Suppressor macrophage treated with lipopolysaccharide for 1 hour (primary cell): ENCODE measurements at regions not wholly inside any gene's neighbourhood (a gene's known extent, or its start where the extent isn't known, plus 50 kb on each side); places are given as distances from the start of the nearest gene placed in this dataset.
A peak's percentile ranks its signal among the peaks of the same experiment; 100 is the strongest.
"Not testable (repeated sequence)": the region's sequence is repeated elsewhere in the genome, so short reads cannot be mapped to it uniquely, and the experiment has no call there.

Experiments used
- DNase-seq, 3 donors: peaks; one replicate each; pipeline ENCODE4 v3.0.0-alpha.2; 2020 to 2022

DNA sequence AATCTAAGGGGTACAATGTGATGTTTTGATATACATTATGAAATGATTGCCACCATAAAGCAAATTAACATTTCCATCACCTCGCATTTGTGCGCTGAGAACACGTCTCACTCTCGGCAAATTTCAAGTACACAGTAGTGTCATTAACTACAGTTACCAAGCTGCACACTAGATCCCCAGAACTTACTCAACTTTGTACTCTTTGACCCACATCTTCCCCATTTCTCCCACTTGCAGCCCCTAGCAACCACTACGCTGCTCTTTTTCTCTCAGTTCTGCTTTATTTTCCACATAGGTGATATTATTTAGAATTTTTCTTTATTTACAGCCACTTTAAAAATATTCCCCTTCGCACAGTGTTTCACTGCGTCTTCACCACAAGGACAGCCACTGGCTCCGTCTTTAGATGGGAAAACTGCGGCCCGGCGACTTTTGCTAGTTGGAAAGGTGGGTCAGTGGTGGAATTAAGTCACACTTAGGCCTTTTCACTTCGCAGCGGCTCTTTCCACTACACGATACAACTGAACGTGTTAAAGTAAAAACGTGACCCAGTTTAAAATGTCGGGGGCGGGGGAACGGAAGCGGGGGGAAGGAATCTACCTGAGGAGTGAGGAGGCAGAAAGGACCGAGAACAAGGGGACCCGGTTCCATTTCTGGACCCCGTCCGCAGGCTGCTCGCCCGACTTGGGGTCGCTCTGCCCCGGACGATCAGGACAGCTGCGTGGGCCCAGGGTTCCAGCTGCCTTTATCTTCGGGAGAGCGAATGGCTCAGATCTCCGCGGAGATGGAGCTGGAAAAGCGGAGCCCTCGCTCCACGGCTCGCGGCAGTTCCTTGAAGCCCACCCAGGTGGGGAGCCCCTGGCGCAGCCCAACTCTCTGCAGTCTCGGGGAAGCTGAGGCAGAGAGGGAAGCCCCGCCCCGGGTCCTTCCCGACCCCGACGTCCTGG lies 486.1 kb downstream of the UQCRFS1 start:
- DNase-seq: no peak

GRCh38 chr19:28718909-28719308 lies 494.0 kb downstream of the UQCRFS1 start:
- no peak for DNase-seq

- no peak for DNase-seq
Measured at GRCh38 chr19:28715157-28715556, 497.8 kb downstream of the UQCRFS1 start.

DNA sequence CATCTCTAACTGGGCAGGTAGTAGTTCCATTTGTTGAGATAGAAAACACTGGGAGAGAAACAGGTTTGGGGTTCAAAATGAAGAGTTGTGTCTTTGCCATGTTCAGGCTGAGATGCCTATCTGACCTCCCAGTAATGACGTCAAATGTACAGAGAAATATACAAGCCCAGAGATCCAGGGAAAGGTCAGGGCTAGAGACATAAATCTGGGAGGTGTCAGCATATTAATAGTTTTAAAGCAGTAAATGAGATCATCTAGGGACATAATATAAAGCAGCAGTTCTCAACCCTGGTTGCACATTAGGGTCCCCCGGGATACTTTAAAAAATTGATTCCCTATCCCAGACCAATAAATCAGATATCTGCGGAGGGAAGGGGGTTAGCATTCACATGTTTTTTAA lies 501.5 kb downstream of the UQCRFS1 start:
- no peak for DNase-seq

DNA sequence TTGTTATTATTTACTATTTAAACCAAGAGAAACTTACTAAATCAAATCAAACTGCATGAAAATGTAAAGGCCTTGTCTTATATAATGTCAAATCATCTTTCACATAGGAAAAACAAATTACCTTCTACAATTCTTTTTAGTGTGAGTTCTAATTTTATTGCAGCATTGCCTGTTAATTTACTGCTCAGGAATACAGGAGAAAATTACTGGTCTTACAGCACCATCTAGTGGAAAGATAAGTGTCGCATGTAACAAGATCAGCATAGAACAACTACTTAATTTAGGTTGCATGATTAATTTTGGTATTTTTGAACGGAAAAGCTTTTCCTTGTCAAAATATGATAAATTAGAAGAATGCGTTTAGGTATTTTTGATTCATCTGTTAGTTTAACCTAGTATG lies 502.7 kb downstream of the UQCRFS1 start:
- DNase-seq: peak; percentile 59 to 85 (median 80)

DNA sequence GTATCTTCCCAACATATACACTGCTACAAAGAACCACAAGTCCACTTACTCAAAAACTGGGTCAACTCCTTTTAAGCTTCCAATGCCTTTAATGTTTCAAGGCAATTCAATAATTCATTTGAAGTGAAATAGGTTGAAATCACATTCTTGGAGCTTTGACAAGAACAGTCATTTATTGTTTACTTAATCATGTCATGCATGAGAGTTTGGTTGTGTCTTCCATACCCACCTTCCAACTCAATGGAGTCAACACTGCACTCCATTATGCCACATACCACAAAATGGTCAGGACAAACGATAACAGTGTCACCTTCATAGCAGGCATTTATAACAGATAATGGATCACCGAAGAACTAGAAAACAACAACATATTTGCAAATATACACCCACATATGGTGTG lies 506.3 kb downstream of the UQCRFS1 start:
- no peak for DNase-seq

DNA sequence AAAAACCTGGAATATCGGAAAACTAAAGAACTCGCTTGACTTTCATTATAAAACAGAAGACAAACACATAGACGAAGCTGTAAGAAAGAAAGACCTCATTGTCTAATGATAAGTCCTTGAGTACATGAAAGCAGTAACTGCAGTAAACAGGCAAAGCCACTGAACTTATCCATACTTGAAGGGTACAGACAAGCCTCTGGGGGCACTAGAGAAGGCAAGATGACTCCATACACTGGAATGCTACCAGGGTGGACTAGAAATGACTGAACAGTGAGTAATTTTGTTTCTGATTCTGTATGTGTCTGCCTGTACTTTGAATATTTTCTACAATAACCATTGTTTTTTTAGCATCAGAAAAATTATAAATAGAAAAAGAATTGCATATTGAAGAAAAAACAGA lies 507.9 kb downstream of the UQCRFS1 start:
- DNase-seq: no peak

DNA sequence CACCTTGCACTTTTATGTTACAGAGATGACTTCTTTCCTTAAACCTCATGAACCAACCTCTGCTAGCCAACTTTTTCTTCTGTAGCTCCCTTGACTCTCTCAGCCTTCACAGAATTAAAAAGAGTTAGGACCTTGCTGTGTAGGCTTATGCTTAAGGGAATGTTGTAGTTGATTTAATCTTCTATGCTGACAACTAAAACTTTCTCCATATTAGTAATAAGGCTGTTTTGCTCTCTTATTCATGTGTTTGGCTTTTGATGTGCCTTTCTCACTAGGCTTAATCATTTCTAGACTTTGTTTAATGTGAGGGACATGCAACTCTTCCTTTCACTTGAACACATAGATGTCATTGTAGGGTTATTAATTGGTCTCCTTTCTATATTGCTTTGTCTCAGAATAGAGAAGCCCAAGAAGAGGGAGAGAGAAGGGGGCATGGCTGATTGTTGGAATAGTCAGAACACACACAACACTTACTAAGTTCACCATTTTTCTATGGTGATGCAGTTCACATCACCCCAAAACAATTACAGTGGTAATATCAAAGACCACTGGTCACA lies 509.5 kb downstream of the UQCRFS1 start:
- DNase-seq: no peak

GRCh38 chr19:28701491-28701890 lies 511.5 kb downstream of the UQCRFS1 start:
- no peak for DNase-seq

DNA sequence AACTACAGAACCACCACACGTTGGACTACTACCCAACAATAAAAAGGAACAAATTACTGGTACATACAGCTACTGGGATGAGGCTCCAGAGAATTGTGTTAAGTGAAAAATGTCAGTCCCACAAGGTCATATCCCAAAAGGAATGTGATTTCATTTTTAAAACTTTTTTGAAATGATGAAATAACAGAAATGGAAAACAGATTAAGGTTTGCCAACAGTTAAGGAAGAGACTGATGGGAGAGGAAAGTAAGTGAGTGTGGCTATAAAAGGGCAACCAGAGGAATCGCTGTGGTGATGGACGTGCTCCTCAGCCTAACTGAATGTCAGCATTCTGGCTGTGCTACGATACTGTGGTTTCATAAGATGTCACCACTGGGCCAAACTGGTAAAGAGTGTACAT lies 512.8 kb downstream of the UQCRFS1 start:
- DNase-seq: no peak

- no peak for DNase-seq
Measured at GRCh38 chr19:28697308-28697707, 515.6 kb downstream of the UQCRFS1 start.

DNA sequence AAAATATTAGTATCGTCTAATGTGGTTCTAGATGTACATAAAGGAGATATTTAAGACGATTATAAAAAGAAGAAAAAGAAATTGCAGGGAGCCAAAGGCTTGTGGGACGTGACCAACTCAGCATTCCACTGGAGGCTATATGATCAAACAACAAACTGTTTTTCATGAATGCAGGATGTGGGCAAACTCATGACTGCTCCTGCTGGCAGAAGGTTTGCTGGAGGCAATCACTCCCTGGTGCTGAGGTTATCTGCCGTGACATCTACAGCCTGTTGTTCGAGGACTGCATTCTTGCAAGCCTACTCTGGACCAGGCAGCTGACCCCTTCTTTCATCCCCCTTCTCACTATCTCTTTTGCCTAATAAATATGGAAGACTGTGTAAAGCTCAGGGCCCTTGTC lies 518.1 kb downstream of the UQCRFS1 start:
- no peak for DNase-seq

DNA sequence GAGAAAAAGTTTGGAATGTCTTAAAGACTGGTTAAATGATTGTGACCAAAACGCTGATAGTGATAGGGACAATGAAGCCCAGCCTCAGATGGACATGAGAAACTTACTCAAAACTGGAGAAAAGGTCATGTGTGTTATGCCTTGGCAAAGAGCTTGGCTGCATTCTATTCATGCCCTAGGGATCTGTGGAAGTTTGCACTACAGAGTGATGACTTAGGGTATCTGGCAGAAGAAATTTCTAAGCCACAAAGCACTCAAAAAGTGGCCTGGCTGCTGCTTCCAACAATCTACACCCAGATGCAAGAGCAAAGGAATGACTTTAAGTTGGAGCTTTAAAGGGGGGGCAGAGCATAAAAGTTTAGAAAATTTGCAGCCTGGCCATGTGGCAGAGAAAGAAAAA lies 521.3 kb downstream of the UQCRFS1 start:
- DNase-seq: no peak

DNA sequence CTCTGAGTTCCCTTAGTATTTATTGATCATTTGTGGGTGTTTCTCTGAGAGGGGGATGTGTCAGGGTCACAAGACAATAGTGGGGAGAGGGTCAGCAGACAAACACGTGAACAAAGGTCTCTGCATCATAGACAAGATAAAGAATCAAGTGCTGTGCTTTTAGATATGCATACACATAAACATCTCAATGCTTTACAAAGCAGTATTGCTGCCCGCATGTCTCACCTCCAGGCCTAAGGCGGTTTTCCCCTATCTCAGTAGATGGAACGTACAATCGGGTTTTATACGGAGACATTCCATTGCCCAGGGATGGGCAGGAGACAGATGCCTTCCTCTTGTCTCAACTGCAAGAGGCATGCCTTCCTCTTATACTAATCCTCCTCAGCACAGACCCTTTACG lies 523.5 kb downstream of the UQCRFS1 start:
- not testable (repeated sequence) for DNase-seq

GRCh38 chr19:28687296-28687695 lies 525.7 kb downstream of the UQCRFS1 start:
- no peak for DNase-seq

GRCh38 chr19:28686756-28687155 lies 526.2 kb downstream of the UQCRFS1 start:
- DNase-seq: no peak

- no peak for DNase-seq
Measured at GRCh38 chr19:28685802-28686201, 527.1 kb downstream of the UQCRFS1 start.

- DNase-seq: not testable (repeated sequence)
Measured at GRCh38 chr19:28685077-28685476, 527.9 kb downstream of the UQCRFS1 start.

- DNase-seq: no peak
Measured at GRCh38 chr19:28680111-28680510, 532.8 kb downstream of the UQCRFS1 start.

- no peak for DNase-seq
Measured at GRCh38 chr19:28670836-28671235, 542.1 kb downstream of the UQCRFS1 start.

DNA sequence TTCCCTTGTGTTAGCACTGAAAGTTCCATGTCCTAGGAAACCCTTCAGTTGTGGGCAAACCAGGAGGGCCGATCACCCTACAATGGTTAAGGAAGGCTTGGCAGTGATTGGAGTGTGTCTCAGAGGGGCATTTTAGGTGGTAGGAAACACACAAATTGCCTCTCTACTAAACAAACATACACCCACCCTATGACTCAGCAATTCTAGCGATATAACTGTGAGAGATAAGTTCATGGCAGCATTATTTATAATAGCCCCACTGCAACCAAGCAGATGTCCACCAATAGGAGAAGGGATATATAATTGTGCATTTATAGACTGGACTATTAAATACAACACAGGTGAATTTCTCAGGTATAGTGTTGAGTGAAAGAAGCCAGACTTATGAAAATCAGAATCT lies 543.1 kb downstream of the UQCRFS1 start:
- no peak for DNase-seq

- DNase-seq: no peak
Measured at GRCh38 chr19:28667348-28667977, 545.5 kb downstream of the UQCRFS1 start.

- no peak for DNase-seq
Measured at GRCh38 chr19:28665748-28666147, 547.2 kb downstream of the UQCRFS1 start.

GRCh38 chr19:28656644-28657043 lies 556.3 kb downstream of the UQCRFS1 start:
- no peak for DNase-seq
